ENCODE measurements at regions not wholly inside any gene's neighbourhood (a gene's known extent, or its start where the extent isn't known, plus 50 kb on each side); places are given as distances from the start of the nearest gene placed in this dataset.

GRCh38 chr4:123343400-123344041 is 53.1 kb upstream of the SPRY1 start:
- WGBS, 2 donors: 84 to 86% methylated on average over 13 of the region's 13 CpGs
- H3K4me1 ChIP-seq: no peaks in the 10 kb centered on the region
- no peaks in the 10 kb centered on the region for H3K36me3 ChIP-seq
- no peak overlapping the region for H3K27ac ChIP-seq
- H3K9me3 ChIP-seq: no peaks in the 10 kb centered on the region
- TF ChIP-seq, protein P1, sequence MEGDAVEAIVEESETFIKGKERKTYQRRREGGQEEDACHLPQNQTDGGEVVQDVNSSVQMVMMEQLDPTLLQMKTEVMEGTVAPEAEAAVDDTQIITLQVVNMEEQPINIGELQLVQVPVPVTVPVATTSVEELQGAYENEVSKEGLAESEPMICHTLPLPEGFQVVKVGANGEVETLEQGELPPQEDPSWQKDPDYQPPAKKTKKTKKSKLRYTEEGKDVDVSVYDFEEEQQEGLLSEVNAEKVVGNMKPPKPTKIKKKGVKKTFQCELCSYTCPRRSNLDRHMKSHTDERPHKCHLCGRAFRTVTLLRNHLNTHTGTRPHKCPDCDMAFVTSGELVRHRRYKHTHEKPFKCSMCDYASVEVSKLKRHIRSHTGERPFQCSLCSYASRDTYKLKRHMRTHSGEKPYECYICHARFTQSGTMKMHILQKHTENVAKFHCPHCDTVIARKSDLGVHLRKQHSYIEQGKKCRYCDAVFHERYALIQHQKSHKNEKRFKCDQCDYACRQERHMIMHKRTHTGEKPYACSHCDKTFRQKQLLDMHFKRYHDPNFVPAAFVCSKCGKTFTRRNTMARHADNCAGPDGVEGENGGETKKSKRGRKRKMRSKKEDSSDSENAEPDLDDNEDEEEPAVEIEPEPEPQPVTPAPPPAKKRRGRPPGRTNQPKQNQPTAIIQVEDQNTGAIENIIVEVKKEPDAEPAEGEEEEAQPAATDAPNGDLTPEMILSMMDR (IDR thresholded peaks at IDR 0.05): no peak
- intact Hi-C loops (cut with DNase I): no loop called here
- DNase-seq (no peak), ATAC-seq (no peak), FAIRE-seq (no peak)
- H3K4me3 ChIP-seq: no peak overlapping the region
- no peaks in the 10 kb centered on the region for H3K27me3 ChIP-seq

DNA sequence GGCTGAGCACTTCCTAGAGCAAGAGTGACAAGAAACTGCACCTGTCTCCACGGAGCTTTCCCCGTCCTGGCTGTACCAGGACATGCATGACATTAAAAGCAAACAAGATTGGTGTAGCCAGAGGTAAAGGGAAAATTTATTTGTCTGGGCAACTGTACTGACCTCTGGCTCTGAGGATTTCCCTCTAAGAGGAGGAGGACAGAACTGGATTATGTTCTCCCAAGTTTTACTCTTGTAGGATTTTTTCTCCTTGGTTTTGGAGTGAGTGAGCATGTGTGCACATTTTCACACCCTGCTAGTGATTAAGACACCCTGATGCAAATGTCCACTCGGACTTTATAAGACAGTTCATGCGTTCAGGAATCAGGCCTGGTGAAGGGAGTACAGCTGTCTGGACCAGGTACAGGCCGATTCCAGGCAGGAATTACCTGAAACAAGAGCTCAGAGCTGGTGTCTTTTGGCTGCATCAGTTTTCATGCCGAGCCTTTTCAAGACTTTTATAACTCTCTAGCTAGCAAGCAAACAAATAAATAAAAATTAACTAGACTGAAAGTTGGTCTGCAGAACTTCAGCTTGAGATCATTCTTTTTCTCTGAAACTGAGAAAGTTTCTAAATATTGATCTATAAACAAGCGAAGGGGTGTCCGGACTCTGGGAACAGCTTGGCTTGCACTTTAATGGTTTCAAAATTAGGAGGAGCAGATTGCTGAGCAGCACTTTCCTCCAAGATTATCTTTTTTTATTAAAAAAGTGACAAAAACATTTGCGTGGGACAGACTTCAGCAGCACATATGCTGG is 51.3 kb upstream of the SPRY1 start:
- Histone ChIP-seq H3K27me3 (no peaks in the 10 kb centered on the region), H3K9me3 (no peaks in the 10 kb centered on the region), H3K27ac (no peak overlapping the region), H3K4me3 (no peak overlapping the region), H3K36me3 (no peaks in the 10 kb centered on the region), H3K4me1 (no peaks in the 10 kb centered on the region)
- FAIRE-seq: no peak
- DNase-seq: no peak
- TF ChIP-seq, protein P1 (IDR thresholded peaks at IDR 0.05): no peak
- no peak for ATAC-seq
- WGBS, 2 donors: 40 to 41% methylated on average over 9 of the region's 9 CpGs
- intact Hi-C loops (cut with DNase I): no loop called here

GRCh38 chr4:123345935-123346300 is 50.7 kb upstream of the SPRY1 start:
- DNase-seq: no peak
- no peak for ATAC-seq
- no peak overlapping the region for H3K4me3 ChIP-seq
- FAIRE-seq: no peak
- intact Hi-C loops (cut with DNase I): no loop called here
- TF ChIP-seq, protein P1 (IDR thresholded peaks at IDR 0.05): no peak
- H3K9me3 ChIP-seq: no peaks in the 10 kb centered on the region
- no peak overlapping the region for H3K27ac ChIP-seq
- WGBS, 2 donors: 63 to 69% methylated on average over 3 of the region's 3 CpGs
- H3K36me3 ChIP-seq: no peaks in the 10 kb centered on the region
- H3K27me3 ChIP-seq: no peaks in the 10 kb centered on the region
- H3K4me1 ChIP-seq: no peaks in the 10 kb centered on the region

DNA sequence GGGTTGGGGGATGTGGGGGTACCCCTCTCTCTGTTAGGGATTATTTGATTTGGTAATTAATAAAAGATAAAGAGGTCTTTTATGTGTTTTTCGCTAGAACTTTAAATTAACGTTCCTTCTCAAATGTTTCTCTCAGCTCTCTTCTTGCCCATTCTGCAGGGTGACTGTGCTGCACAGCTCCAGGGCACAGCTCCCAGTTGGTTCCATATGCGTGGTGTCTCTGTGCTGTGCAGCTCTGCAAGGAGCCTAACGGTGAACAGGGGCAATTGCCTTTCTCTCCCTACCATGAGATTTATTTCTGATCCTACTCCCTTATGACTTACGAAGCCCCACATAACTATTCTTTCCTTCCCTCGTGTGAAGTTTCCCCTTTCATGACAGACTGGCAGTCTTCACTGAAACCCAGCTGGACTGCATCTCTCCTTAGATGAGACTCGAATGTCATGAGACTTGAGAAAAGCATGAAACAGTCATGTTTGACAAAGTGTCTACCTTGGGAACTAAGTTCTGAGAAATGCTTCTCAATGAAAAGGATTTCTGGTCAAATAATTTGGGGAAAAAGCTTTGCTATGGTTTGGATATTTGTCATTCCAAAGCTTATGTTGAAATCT is 50.2 kb upstream of the SPRY1 start:
- ATAC-seq: no peak
- H3K4me1 ChIP-seq: no peaks in the 10 kb centered on the region
- H3K36me3 ChIP-seq: no peaks in the 10 kb centered on the region
- H3K27me3 ChIP-seq: no peaks in the 10 kb centered on the region
- TF ChIP-seq, protein P1 (IDR thresholded peaks at IDR 0.05): no peak
- intact Hi-C loops (cut with DNase I): no loop called here
- no peak overlapping the region for H3K27ac ChIP-seq
- no peak overlapping the region for H3K4me3 ChIP-seq
- FAIRE-seq: no peak
- DNase-seq: no peak
- 56 to 59% methylated on average over 7 of the region's 7 CpGs for WGBS, 2 donors
- no peaks in the 10 kb centered on the region for H3K9me3 ChIP-seq

Data from pancreas (tissue), 10 donors.